Myocyte (in vitro differentiated cells): ENCODE measurements at regions not wholly inside any gene's neighbourhood (a gene's known extent, or its start where the extent isn't known, plus 50 kb on each side); places are given as distances from the start of the nearest gene placed in this dataset.

ENCODE experiments used
- DNase-seq: peaks from one replicate; pipeline ENCODE4 v3.0.0-alpha.2; 2012; ENCODE audit warnings: low read depth

DNA sequence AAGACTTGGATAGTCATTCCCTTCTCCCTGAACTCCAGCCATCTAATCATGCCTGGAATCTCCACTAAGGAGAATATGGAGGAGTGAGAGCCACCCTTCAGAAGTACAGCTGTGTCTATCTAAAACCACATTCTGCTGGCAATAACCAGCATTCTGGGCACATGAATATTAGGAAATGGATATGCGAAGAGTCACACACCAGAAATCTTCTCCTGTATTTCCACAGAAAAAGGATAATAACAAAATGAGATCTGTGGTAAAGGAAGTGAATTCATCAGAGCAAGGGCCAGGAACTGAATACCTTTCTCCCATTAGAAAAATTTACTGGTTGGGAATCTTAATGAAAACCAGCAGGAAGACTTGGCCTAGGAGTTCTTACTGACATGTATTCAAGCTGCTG, 218.8 kb downstream of the SCG2 start:
- peak; percentile 61 for DNase-seq

DNA sequence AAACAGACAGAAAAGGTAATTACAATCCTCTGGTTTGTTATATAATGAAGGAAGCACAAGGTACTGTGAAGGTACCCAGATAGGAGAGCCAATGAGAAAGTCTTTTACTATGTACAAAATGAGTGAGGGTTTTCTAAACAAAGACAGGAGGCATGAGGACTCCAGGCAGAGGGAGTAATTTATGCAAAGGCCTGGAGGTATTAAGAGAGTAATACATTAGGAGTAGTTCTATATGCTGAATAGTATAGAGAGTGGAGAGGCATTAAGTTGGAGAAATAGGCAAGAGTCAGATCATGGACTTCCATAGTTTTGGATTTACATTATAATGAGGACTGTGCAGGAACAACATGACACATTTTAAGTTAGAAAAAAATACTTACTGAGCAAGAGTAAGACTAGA, 216.0 kb downstream of the SCG2 start:
- no peak for DNase-seq

DNA sequence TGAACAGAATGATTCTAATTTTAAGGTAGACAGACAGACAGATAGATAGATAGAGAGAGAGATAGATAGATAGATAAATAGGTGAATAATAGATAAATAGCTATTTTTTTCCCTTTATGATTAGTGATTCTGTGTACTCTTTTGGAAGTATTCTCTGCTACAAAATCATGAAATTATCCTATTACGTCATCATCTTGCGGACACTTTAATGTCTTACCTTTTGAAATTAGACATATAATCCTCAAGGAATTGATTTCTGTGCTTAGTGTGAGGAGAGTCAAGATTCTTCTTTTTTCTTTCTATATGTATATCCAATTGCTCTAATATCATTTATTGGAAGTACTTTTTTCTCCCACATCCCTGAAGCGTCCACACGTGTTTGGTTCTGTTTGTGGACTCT, 215.2 kb downstream of the SCG2 start:
- DNase-seq, result no peak

DNA sequence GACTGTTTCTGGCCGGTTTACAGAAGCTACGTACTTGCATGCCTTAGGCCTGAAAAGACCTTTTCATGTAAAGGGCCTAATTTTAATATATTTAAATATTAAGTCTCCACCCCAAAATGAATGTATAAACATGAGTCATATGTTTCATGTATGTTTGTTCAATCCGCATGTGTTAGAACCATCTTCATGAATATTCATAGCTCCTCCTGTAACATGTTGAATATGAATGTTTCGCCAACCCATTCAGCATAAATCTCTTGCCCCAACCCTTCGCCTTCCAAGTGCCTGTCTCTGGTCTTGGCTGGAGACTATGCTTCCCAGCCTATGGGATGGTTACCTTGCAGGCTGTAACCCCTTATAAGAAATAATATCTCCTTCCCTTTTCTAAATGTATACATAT, 212.5 kb downstream of the SCG2 start:
- DNase-seq, result no peak

DNA sequence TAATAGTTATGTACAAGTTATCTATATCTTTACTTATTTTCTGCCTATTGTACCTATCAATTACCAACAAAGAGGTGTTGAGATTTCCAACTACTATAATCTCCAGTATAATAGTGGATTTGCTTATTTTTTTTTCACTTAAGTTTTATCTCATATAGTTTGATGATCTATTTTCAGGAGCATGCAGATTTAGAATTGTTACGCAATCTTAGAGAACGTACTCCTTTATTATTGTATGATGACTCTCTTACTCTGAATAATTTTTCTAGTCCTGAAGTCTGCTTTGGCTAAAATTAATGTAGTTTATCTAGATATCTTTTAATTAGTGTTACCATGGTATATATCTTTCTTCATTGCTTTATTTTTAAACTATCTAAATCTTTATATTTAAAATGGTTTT, 205.2 kb downstream of the SCG2 start:
- DNase-seq, result no peak

DNA sequence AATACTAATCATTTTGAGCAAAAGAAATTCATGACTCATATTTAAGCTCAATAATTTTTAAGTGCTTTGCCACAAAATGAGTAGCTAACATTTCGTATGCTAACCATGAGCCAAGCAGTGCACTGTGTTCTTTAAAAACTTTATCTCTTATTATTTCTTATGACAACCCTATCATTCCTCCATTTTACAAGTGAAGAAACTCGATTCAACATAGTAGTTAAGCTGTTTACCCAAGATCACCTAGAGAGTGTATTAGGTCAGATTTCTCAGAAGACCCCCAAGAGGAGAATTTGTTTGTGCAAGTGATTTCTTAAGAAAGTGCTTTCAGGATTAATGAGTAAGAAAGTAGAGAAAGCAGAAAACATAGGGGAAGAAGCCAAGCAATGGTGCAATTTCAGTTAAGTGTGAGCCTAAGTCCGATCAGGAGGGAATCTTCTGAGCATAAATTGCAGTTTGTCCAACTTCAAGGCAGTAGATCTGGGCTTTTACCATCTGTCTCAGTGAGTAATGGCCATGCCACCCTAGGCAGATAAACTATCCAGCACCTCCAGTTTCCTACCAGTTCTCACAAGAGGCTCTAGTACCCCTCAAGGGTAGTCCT, 202.7 kb downstream of the SCG2 start:
- DNase-seq, result no peak

DNA sequence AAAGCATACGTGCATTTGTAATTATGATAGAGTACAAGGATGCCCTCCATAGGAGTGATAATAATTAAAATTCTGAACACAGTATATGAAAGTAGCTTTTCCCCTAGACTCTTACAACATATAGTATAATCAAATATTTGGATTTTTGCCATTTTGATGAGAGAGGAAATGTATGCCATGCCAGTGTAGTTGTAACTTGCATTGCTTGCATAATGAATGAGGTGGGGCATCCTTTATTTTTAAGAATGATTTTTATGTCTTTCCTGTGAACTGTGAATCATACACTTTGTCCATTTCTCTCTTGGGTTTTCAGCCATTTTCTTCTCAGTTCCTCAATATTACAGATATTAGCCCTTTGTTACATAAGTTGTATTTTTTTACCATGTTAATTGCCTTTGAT, 197.5 kb downstream of the SCG2 start:
- no peak for DNase-seq

DNA sequence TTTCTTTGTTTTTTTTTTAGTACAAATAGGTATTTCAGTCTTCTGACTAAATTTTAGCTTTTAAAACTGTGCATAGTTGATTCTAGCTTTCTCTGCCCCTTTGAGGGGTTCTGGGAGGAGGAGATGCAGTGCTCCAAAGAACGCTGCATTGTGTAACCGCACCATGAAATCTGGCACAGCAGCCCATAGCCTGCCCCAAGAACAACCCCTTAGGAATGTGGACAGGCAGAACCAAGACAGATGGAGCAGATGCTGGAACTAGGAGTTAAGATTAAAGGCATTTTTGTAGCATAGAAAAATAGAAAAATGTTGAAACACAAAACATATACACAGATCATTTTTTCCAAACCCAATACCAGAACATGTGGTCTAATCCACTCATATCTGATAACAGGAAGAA, 187.5 kb downstream of the SCG2 start:
- peak; percentile 27 for DNase-seq

DNA sequence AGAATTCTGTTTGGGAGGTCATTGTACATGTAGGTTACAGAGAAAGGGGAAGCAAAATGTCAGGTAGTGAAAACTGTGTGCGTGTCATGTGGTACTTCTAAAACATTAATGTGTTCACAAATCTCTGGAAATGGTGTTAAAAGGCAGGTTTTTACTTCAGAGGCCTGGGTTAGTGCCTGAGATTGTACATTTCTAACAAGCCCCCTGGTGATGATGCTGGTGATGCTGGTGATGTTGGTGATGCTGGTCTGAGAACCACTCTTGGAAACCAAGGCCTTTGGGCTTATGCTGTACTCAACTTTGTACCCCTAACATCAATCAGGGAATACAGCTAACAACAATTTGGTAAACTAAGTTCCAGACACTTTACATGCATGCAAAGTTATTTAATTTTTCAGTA, 187.1 kb downstream of the SCG2 start:
- no peak for DNase-seq

DNA sequence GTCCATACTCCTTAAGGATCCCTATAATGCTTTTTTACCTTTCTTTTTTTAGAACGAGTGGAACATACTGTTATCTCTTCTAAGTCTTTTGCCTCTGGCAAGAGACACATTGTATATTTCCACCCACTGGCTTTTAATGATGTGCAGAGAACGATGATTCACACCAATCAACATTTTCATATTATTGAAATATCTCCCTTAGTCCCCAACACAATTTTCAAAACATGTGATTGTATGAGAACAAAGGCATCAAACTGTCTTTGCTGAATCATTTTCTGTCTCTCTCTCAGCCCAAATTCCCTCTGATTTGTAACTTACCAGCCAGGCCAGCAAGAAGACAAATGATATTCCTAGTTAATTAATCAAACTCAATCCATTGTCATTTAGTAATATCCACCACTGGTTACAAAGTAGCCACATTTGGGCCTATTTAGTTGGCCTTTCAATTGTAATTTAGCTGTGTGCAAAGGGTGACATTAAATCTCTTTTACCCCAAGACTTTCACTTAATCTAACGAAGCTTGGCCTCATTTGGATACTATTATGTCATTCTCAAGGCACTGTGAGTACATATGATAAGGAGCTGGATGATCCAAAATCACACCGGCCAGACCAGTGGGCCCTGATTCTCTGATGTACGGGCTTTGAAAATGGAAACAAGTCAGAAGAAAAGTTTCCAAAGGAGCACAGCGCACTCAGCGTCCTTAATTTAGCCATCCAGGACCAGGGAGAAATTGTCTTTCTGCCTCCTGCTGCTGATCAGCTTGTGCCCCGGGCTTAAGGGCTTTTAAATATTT, 185.1 kb downstream of the SCG2 start:
- DNase-seq, result no peak

DNA sequence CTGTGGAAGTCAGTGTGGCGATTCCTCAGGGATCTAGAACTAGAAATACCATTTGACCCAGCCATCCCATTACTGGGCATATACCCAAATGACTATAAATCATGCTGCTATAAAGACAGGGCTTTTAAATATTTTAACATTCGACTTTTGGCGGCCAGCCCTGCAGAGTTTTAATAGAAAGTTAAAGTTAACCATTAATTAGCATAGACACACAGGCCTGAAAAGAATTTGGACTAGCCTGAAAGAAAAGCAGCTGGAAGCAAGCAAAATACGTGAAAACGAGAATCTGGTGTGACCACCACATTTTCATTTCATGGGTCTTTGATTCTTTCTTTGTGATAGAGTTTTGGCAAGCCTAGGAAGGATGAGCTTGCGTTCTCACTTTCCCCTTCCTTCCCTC, 184.0 kb downstream of the SCG2 start:
- peak; percentile 2 for DNase-seq

DNA sequence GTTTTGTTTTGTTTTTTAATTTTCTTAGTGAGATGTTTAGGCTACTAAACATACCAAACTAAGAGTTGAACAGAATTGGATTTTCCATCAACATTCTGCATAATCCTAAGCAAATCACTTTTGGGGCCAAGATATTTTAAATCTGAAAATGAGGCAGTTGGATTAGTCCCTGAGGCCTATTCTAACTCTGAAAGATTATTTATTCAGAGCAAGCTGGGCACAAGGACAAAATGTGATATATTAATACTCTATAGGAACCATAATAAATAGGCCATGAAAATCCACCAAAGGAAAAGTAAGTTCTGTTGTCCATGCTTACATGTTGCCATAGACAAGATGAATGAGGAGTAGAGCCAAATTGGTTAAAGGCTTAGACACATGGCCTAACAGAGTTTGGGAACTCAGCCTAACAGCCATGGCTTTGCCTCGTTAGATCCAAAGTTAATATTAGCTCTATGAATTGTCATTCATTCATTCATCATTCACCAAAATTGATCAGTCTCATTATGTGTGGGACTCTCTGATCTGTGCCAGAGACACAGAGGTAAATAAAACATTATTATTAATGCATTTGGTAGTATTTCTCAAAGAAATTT, 183.5 kb downstream of the SCG2 start:
- DNase-seq, result no peak

DNA sequence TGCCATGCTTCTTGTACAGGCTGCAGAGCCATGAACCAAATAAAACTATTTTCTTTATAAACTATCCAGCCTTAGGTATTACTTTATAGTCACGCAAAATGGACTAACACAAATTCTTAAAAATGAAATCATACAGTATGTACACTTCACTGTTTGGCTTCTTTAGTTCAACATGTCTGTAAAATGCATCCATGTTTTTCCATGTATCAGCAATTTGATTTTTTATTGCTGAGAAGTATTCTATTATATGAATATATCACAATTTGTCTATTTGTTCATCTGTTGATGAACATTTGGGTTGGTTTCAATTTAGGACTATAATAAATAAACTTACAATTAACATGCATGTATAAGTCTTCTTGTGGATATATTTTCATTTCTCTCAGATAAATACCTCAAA, 182.1 kb downstream of the SCG2 start:
- DNase-seq, result no peak

DNA sequence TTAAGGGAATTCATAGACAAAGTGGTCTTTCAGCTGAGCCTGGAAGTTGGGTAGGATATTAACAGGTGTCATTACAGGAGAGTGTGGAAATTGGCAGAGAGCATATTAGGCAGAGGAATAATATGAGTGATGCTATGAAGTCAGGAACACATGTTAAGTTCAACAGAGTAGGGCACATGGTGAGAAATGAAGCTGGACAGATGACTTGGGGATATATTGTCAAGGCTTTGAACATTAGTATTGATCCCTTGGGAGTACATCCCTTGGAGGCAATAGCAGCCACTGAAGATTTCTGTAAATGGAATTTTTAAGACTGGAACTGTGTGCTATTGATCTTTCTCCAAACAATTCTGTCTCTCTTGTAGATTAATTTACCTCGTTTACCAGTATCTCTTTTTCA, 170.7 kb downstream of the SCG2 start:
- DNase-seq, result no peak

DNA sequence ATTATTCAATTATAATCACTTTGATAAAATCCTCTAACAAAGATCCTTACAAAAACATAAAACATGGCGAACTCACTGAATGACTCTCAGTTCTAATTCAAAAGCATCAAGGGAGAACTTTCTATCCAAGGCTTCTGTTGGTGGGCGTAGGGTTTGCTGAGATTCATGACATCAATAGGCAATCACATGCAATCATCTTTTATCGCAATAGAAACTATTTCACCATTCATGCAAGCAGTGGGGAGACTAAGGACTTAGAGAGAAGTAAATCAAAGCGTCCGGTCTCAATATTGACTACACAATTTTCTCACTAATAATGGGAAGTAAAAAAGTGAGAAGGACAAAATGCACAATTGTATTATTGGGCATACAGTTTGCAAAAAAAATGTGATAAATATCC, 168.7 kb downstream of the SCG2 start:
- no peak for DNase-seq

DNA sequence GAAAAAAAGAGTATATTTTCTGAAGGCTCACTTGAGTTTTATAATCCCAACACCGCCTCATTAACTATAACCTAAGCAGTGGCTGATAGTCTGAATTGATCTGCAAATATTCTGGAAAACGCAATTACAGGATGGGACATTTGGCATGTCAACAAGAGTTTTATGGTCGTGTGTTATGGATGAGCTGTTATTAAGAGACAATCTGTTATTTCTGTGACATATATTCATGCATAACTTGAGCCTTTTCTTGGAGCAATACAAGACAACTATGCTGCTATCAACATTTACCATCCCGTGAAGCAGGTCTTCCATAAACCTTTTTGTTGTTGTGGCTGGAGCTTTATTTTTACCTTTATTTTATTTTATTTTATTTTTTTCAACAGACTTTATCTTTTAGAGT, 164.4 kb downstream of the SCG2 start:
- no peak for DNase-seq

DNA sequence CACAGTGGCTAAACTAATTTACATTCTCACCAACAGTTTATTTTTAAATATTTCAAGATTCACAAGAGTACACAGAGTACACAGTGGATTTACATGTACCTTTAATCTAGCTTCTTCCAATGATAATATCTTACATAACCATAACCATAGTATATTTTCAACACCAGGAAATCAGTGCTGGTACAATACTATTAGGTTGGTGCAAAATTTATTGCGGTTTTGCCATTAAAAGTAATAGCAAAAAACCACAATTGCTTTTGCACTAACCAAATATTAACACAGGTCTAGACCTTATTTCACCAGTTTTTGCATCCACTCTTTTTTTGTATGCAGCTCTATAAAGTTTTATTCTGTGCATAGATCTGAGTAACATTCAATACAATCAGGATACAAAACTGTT, 163.0 kb downstream of the SCG2 start:
- no peak for DNase-seq

DNA sequence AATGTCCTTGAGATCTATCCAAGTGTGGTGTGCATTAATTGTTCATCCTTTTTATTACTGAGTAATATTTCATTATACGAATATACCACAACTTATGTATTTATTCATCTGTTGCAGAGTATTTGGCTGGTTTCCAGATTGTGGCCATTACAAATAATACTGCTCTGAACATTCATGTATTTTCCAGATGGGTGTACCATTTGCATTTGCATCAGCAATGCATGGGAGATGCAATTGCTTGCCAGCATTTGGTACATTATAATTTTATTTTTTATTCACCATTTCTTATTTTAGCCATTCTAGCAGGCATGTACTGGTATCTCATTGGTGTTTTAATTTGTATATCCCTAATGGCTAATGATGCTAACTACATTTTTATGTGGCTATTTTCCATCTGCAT, 162.4 kb downstream of the SCG2 start:
- no peak for DNase-seq

DNA sequence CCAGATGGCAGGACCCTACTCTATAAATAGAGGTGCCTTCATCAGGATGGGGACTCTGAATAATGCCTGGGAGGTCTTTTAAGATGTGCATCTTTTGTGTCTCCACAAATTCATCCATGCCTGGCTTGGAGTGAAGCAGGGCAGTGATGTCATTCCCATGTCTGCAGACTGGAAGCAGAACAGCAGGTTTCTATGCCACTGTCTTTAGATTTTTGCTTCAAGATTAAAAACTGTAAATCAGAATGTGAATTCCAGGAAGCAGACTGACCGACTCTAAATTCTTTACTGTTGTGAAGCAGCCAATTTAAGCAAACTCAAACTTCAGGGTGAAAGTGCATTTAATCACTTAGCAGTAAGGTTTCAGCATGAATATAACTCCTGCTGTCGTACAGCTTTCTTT, 159.3 kb downstream of the SCG2 start:
- DNase-seq, result no peak

DNA sequence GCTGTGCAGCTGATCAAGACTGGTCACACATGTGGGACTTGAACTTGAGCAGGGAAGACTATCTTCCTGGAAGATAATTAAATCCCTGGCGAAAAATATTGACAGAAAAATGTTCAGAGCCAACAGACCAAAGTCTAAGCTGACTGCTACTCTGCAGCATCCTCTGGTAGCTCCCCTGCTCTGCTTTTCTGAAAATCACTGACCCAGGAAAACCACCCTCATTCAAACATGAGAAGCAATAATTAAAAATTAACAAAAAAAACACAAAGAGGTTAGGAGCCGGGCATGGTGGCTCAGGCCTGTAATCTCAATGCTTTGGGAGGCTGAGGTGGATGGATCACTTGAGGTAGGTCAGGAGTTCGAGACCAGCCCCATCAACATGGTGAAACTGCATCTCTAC, 151.9 kb downstream of the SCG2 start:
- no peak for DNase-seq

DNA sequence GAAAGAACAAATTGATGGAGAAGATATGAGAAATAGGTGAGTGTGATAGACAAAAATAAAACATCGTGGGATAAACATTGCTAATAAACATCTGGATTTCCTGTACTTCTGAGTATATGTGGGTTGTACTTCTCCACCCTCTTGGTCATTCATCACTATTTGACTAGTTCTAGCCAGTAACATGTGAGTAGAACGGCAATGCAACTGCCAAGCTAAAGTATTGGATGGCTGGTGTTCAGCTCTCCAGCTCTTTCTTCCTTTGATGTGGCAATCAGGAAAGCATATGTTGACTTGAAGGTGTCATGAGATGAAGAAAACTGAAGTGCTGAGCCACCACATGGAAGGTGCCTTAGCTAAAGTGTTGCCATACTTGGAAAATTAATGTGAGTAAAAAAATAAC, 144.9 kb downstream of the SCG2 start:
- no peak for DNase-seq

DNA sequence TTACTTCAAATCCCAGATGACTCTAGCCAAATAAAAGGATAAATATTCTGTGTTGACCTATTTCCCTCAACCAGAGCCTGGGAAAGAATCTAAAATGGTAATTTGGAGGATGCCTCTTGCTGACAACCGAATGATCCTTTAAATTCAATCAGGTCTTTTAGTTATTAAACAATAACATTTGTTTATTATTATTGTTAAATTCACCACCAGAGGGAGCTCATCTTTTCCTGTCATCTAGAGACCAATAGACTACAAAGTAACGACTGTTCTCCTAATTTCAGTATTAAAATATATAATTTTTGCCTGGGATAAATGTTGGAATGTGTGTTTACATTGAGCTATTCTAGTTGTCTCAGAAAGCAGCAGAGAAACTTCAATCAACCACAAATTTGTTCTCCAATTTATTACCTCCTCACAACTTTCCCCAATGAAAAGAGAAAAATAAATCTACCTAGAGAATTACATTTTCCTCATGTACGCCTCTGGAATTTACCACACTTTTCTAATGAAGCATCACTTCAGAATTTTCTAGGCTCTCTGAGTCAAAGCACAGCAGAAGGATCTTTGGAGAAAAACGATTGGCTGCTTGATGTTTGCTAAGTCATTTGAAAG, 142.7 kb downstream of the SCG2 start:
- peak; percentile 37 for DNase-seq

DNA sequence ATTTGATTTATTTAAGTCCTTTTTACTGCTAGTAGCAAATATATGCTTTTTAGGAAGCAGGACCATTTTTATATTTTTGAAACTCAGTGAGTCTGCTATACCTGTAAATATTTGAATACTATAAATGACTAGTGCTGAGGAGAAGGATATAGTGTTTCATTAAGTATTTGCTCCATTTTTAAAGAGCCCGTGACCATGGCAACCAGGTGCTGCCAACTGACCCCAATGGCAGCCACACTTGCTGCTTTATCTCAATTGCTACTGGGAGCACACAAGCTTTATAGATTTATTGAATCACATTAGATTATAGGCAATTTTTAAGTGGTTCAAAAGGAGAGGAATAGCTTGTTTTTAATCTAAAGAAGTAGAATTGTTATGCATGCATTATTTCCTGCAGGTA, 142.0 kb downstream of the SCG2 start:
- no peak for DNase-seq
